GM12878 (cell line): ENCODE measurements at regions not wholly inside any gene's neighbourhood (a gene's known extent, or its start where the extent isn't known, plus 50 kb on each side); places are given as distances from the start of the nearest gene placed in this dataset.

Experiments
- ATAC-seq: fragments of 200-7000 bp; cut with Tn5 transposase; 3 replicates; pipeline ENCODE4 v1.9.1; 2020; ENCODE audit warnings: mild to moderate bottlenecking, moderate library complexity
- BruUV-seq: library from RNA; stranded (reverse); fragments of 400-500 nt; replicated peaks from 2 replicates; lab custom pipeline; 2021; lab: Mats Ljungman, UMichigan
- CTCF ChIA-PET: fragments of 300-600 bp; sonication (Branson Sonifier 250); formaldehyde crosslinking; extraction: SDS; loops from one replicate; lab custom pipeline; 2021; ENCODE audit warnings: inconsistent platforms; lab: Yijun Ruan, JAX
- POLR2A ChIA-PET: fragments of 350-600 bp; formaldehyde crosslinking; extraction: SDS; loops from one replicate; lab custom pipeline; 2021; ENCODE audit warnings: inconsistent platforms; lab: Charles Lee
- RAD21 ChIA-PET: fragments of 300-600 bp; sonication (Branson Sonifier 250); formaldehyde crosslinking; loops from one replicate; lab custom pipeline; 2023; ENCODE audit warnings: antibody characterized with exemption; ENCODE audit not compliant: unreplicated experiment; lab: Charles Lee
- SMC1A ChIA-PET: fragments of 300-600 bp; sonication (Branson Sonifier 250); formaldehyde crosslinking; loops from one replicate; lab custom pipeline; 2023; ENCODE audit not compliant: unreplicated experiment, uncharacterized antibody; lab: Charles Lee
- DNase-seq: peaks from one replicate; pipeline ENCODE4 v3.0.0-alpha.2; 2011; ENCODE audit warnings: low read depth, low spot score
- FAIRE-seq: peaks from 3 replicates; lab custom pipeline; 2011; peaks lifted over from hg19 to GRCh38; lab: Jason Lieb, UNC
- H2AFZ ChIP-seq: 2 replicates; pipeline ENCODE4 v1.6.0; 2011; ENCODE audit warnings: low read depth, low read length, control low read depth; ENCODE audit not compliant: control insufficient read depth
- H3K27ac ChIP-seq: 2 replicates; pipeline ENCODE4 v1.5.1; 2011; ENCODE audit warnings: control low read depth; ENCODE audit not compliant: control insufficient read depth, insufficient read depth
- H3K27me3 ChIP-seq, 2 experiments: replicated peaks in 1 of 2; 2 replicates each; pipeline versions ENCODE4 v1.6.0 to v1.6.1; 2011; ENCODE audit warnings: low read length in 1 of 2; ENCODE audit not compliant: control insufficient read depth in 2 of 2, insufficient read depth in 2 of 2
- H3K36me3 ChIP-seq, 2 experiments: 2 replicates each; pipeline ENCODE4 v1.5.1; 2011; ENCODE audit warnings: low read length in 1 of 2; ENCODE audit not compliant: control insufficient read depth in 2 of 2, insufficient read depth in 2 of 2
- H3K4me1 ChIP-seq: 2 replicates; pipeline ENCODE4 v1.6.1; 2011; ENCODE audit warnings: mild to moderate bottlenecking, low read length, moderate library complexity, mixed read lengths; ENCODE audit not compliant: control insufficient read depth, insufficient read depth
- H3K4me2 ChIP-seq: 2 replicates; pipeline ENCODE4 v1.6.0; 2011; ENCODE audit warnings: control low read depth; ENCODE audit not compliant: control insufficient read depth, insufficient read depth
- H3K4me3 ChIP-seq: fragments of 200-600 bp; sonication (generic); 2 replicates; pipeline ENCODE4 v1.5.1; 2016
- H3K79me2 ChIP-seq: 2 replicates; pipeline ENCODE4 v1.6.0; 2011; ENCODE audit warnings: low read length; ENCODE audit not compliant: control insufficient read depth, insufficient read depth
- H3K9ac ChIP-seq: 2 replicates; pipeline ENCODE4 v1.8.0; 2011; ENCODE audit warnings: low read length, control low read depth, mixed read lengths; ENCODE audit not compliant: control insufficient read depth, insufficient read depth
- H3K9me3 ChIP-seq: replicated peaks from 3 replicates; pipeline ENCODE4 v1.5.1; 2011; ENCODE audit warnings: mild to moderate bottlenecking, low read length; ENCODE audit not compliant: control insufficient read depth, insufficient read depth
- H4K20me1 ChIP-seq: 2 replicates; pipeline ENCODE4 v1.6.0; 2011; ENCODE audit not compliant: control insufficient read depth, insufficient read depth
- ETV6 ChIP-seq, 2 experiments: fragments of 450-650 bp in 1 of 2; IDR thresholded peaks in 1 of 2; conservative IDR thresholded peaks in 1 of 2; 2 replicates each; pipeline ENCODE4 v1.6.1; 2014; ENCODE audit warnings: antibody characterized with exemption in 1 of 2, borderline replicate concordance in 1 of 2, low read depth in 1 of 2, mild to moderate bottlenecking in 1 of 2, moderate library complexity in 1 of 2
- NBN ChIP-seq: fragments of 450-650 bp; IDR thresholded peaks from 2 replicates; pipeline ENCODE4 v1.6.1; 2016
- SPI1 ChIP-seq: IDR thresholded peaks from 2 replicates; pipeline ENCODE4 v1.6.1; 2011; ENCODE audit warnings: low read depth, mild to moderate bottlenecking, low read length, moderate library complexity, borderline replicate concordance; ENCODE audit not compliant: insufficient read depth
- USF1 ChIP-seq: IDR thresholded peaks from 2 replicates; pipeline ENCODE4 v1.6.1; 2011; ENCODE audit warnings: borderline replicate concordance, low read depth, mild to moderate bottlenecking, moderate library complexity, mixed read lengths, low read length; ENCODE audit not compliant: insufficient read depth; ENCODE audit errors: extremely low read length
- ZNF384 ChIP-seq: IDR thresholded peaks from 2 replicates; pipeline ENCODE4 v1.6.1; 2012; ENCODE audit warnings: low read depth, mild to moderate bottlenecking, low read length, improper control_type of control experiment, borderline replicate concordance
- WGBS: methylation state at CpG from one replicate; pipeline ENCODE4 v1.1.6; 2016; ENCODE audit warnings: low lambda C conversion rate; ENCODE audit not compliant: insufficient replicate concordance, insufficient coverage; ENCODE audit errors: missing lambda C conversion rate; 5-methylcytosine and 5-hydroxymethylcytosine counted together
- in situ Hi-C: fragments of 300-500 bp; cut with MboI; formaldehyde crosslinking; loops from 9 replicates; pipeline ENCODE4 v1.14.3; 2018; ENCODE audit warnings: mixed read lengths
- intact Hi-C: fragments of 100-400 bp; cut with micrococcal nuclease; formaldehyde crosslinking; loops from one replicate; pipeline ENCODE4 v1.14.2; 2022; ENCODE audit not compliant: unreplicated experiment
- TF ChIP-seq, protein P1 (sequence below): fragments of 450-650 bp; IDR thresholded peaks from 2 replicates; pipeline ENCODE4 v1.6.1; 2018; ENCODE audit warnings: mild to moderate bottlenecking, low read depth, moderate library complexity; ENCODE audit not compliant: partially characterized antibody
- TF ChIP-seq, protein P2 (sequence below): fragments of 150-350 bp; IDR thresholded peaks from 2 replicates; pipeline ENCODE4 v1.6.1; 2016; ENCODE audit warnings: low read depth, low read length

- FAIRE-seq = no peak
Measured at GRCh38 chr18:53677480-53677879, 547.0 kb downstream of the MBD2 start.

GRCh38 chr18:53665701-53666100 lies 558.8 kb downstream of the MBD2 start:
- ChIA-PET POLR2A (no interaction called here), CTCF (no interaction called here), SMC1A (no interaction called here), RAD21 (no interaction called here)
- WGBS = 40% methylated on average over 4 of the region's 4 CpGs
- Histone ChIP-seq H2AFZ (no peak overlapping the region), H3K9ac (no peak overlapping the region), H3K27me3 (no peaks in the 10 kb centered on the region), H3K27ac (no peak overlapping the region), H3K79me2 (no peaks in the 10 kb centered on the region), H3K4me1 (no peaks in the 10 kb centered on the region), H3K36me3 (no peaks in the 10 kb centered on the region), H3K4me3 (no peak overlapping the region), H3K4me2 (no peak overlapping the region), H4K20me1 (no peaks in the 10 kb centered on the region), H3K9me3 (no peaks in the 10 kb centered on the region)
- no peak for FAIRE-seq
- intact Hi-C loops = no loop called here
- no peak for ATAC-seq
- in situ Hi-C loops = no loop called here
- DNase-seq = no peak
- BruUV-seq = no TSS peak
- TF ChIP-seq USF1 (no peak), ETV6 (conservative IDR thresholded peaks at IDR 0.05 in 1 of 2, IDR thresholded peaks at IDR 0.05 in 1 of 2; ENCODE audit: borderline replicate concordance in 1 of 2, low read depth in 1 of 2) (no peak), NBN (no peak), ZNF384 (no peak)
- TF ChIP-seq, protein P1, sequence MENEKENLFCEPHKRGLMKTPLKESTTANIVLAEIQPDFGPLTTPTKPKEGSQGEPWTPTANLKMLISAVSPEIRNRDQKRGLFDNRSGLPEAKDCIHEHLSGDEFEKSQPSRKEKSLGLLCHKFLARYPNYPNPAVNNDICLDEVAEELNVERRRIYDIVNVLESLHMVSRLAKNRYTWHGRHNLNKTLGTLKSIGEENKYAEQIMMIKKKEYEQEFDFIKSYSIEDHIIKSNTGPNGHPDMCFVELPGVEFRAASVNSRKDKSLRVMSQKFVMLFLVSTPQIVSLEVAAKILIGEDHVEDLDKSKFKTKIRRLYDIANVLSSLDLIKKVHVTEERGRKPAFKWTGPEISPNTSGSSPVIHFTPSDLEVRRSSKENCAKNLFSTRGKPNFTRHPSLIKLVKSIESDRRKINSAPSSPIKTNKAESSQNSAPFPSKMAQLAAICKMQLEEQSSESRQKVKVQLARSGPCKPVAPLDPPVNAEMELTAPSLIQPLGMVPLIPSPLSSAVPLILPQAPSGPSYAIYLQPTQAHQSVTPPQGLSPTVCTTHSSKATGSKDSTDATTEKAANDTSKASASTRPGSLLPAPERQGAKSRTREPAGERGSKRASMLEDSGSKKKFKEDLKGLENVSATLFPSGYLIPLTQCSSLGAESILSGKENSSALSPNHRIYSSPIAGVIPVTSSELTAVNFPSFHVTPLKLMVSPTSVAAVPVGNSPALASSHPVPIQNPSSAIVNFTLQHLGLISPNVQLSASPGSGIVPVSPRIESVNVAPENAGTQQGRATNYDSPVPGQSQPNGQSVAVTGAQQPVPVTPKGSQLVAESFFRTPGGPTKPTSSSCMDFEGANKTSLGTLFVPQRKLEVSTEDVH = no peak

More at GRCh38 chr18:53677480-53677879, 547.0 kb downstream of the MBD2 start:
- ChIA-PET CTCF (no interaction called here), SMC1A (no interaction called here), POLR2A (no interaction called here), RAD21 (no interaction called here)
- Histone ChIP-seq H3K27me3 (no peaks in the 10 kb centered on the region; a peak in 1 of 4 replicates), H3K4me1 (no peaks in the 10 kb centered on the region), H3K4me2 (no peak overlapping the region), H2AFZ (no peak overlapping the region), H3K4me3 (no peak overlapping the region), H3K9ac (no peak overlapping the region), H3K27ac (no peak overlapping the region), H4K20me1 (no peaks in the 10 kb centered on the region), H3K9me3 (no peaks in the 10 kb centered on the region), H3K36me3 (no peaks in the 10 kb centered on the region), H3K79me2 (no peaks in the 10 kb centered on the region)
- no TSS peak for BruUV-seq
- ATAC-seq = no peak
- peak; percentile 49; the same call in 1 of the 2 replicates for TF ChIP-seq SPI1
- TF ChIP-seq, protein P2, sequence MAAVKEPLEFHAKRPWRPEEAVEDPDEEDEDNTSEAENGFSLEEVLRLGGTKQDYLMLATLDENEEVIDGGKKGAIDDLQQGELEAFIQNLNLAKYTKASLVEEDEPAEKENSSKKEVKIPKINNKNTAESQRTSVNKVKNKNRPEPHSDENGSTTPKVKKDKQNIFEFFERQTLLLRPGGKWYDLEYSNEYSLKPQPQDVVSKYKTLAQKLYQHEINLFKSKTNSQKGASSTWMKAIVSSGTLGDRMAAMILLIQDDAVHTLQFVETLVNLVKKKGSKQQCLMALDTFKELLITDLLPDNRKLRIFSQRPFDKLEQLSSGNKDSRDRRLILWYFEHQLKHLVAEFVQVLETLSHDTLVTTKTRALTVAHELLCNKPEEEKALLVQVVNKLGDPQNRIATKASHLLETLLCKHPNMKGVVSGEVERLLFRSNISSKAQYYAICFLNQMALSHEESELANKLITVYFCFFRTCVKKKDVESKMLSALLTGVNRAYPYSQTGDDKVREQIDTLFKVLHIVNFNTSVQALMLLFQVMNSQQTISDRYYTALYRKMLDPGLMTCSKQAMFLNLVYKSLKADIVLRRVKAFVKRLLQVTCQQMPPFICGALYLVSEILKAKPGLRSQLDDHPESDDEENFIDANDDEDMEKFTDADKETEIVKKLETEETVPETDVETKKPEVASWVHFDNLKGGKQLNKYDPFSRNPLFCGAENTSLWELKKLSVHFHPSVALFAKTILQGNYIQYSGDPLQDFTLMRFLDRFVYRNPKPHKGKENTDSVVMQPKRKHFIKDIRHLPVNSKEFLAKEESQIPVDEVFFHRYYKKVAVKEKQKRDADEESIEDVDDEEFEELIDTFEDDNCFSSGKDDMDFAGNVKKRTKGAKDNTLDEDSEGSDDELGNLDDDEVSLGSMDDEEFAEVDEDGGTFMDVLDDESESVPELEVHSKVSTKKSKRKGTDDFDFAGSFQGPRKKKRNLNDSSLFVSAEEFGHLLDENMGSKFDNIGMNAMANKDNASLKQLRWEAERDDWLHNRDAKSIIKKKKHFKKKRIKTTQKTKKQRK = no peak
- in situ Hi-C loops = no loop called here
- WGBS = 0% methylated on average over 1 of the region's 1 CpG
- DNase-seq = no peak
- intact Hi-C loops = no loop called here
